ENCODE measurements at regions not wholly inside any gene's neighbourhood (a gene's known extent, or its start where the extent isn't known, plus 50 kb on each side); places are given as distances from the start of the nearest gene placed in this dataset.

GRCh38 chr20:36101192-36101591 lies 53.3 kb upstream of the EPB41L1 start:
- Histone ChIP-seq H3K4me2 (ENCODE audit: low read depth, low read length, poor library complexity, severe bottlenecking) (no peak overlapping the region), H3K9me2 (replicated peaks; ENCODE audit: insufficient read depth, low read length) (no peaks in the 10 kb centered on the region), H4K20me1 (ENCODE audit: insufficient read depth, low read depth, low read length) (no peaks in the 10 kb centered on the region), H3K4me3 (ENCODE audit: low read length) (no peak overlapping the region), H3K9me3 (ENCODE audit: low read length) (no peaks in the 10 kb centered on the region), H3K9ac (ENCODE audit: low read length) (peak overlapping the region; percentile 6; the same call in 1 of the 2 replicates), H3K36me3 (ENCODE audit: insufficient read depth, low read length) (no peaks in the 10 kb centered on the region), H3K79me2 (ENCODE audit: low read length) (no peaks in the 10 kb centered on the region), H3K27me3 (ENCODE audit: low read length) (no peaks in the 10 kb centered on the region), H3K4me1 (ENCODE audit: low read length) (peaks cover 62% of the 10 kb centered on the region), H3K27ac (ENCODE audit: low read length) (peak overlapping the region; percentile 25; the same call in 1 of the 2 replicates), H2AFZ (ENCODE audit: low read length) (no peak overlapping the region)
- no peak for DNase-seq

- Histone ChIP-seq H3K9me2 (replicated peaks; ENCODE audit: insufficient read depth, low read length) (no peaks in the 10 kb centered on the region), H4K20me1 (ENCODE audit: insufficient read depth, low read depth, low read length) (no peaks in the 10 kb centered on the region), H3K36me3 (ENCODE audit: insufficient read depth, low read length) (no peaks in the 10 kb centered on the region), H3K4me1 (ENCODE audit: low read length) (peaks cover 53% of the 10 kb centered on the region), H3K9me3 (ENCODE audit: low read length) (no peaks in the 10 kb centered on the region), H3K79me2 (ENCODE audit: low read length) (no peaks in the 10 kb centered on the region), H3K27me3 (ENCODE audit: low read length) (no peaks in the 10 kb centered on the region), H3K9ac (ENCODE audit: low read length) (no peak overlapping the region), H2AFZ (ENCODE audit: low read length) (no peak overlapping the region), H3K4me3 (ENCODE audit: low read length) (no peak overlapping the region), H3K27ac (ENCODE audit: low read length) (no peak overlapping the region), H3K4me2 (ENCODE audit: low read depth, low read length, poor library complexity, severe bottlenecking) (no peak overlapping the region)
- no peak for DNase-seq
Observed at GRCh38 chr20:36102306-36102705, 52.2 kb upstream of the EPB41L1 start.

- Histone ChIP-seq H3K27ac (ENCODE audit: low read length) (no peak overlapping the region), H2AFZ (ENCODE audit: low read length) (0 out of 2 replicates have a peak overlapping the region, but pooled peaks have one; percentile 1), H3K36me3 (ENCODE audit: insufficient read depth, low read length) (no peaks in the 10 kb centered on the region), H3K4me1 (ENCODE audit: low read length) (peaks cover 46% of the 10 kb centered on the region), H3K9me3 (ENCODE audit: low read length) (no peaks in the 10 kb centered on the region), H3K9me2 (replicated peaks; ENCODE audit: insufficient read depth, low read length) (no peaks in the 10 kb centered on the region), H3K9ac (ENCODE audit: low read length) (no peak overlapping the region), H3K79me2 (ENCODE audit: low read length) (no peaks in the 10 kb centered on the region), H3K27me3 (ENCODE audit: low read length) (no peaks in the 10 kb centered on the region), H3K4me3 (ENCODE audit: low read length) (no peak overlapping the region), H4K20me1 (ENCODE audit: insufficient read depth, low read depth, low read length) (no peaks in the 10 kb centered on the region), H3K4me2 (ENCODE audit: low read depth, low read length, poor library complexity, severe bottlenecking) (no peak overlapping the region)
- DNase-seq, result no peak
Observed at GRCh38 chr20:36102809-36103596, 51.5 kb upstream of the EPB41L1 start.

GRCh38 chr20:36104244-36104643 lies 50.3 kb upstream of the EPB41L1 start:
- Histone ChIP-seq H3K9ac (ENCODE audit: low read length) (no peak overlapping the region), H3K9me3 (ENCODE audit: low read length) (no peaks in the 10 kb centered on the region), H3K27ac (ENCODE audit: low read length) (no peak overlapping the region), H3K4me1 (ENCODE audit: low read length) (peaks cover 34% of the 10 kb centered on the region), H3K4me2 (ENCODE audit: low read depth, low read length, poor library complexity, severe bottlenecking) (no peak overlapping the region), H3K4me3 (ENCODE audit: low read length) (no peak overlapping the region), H3K79me2 (ENCODE audit: low read length) (no peaks in the 10 kb centered on the region), H3K27me3 (ENCODE audit: low read length) (no peaks in the 10 kb centered on the region), H3K9me2 (replicated peaks; ENCODE audit: insufficient read depth, low read length) (no peaks in the 10 kb centered on the region), H4K20me1 (ENCODE audit: insufficient read depth, low read depth, low read length) (no peaks in the 10 kb centered on the region), H2AFZ (ENCODE audit: low read length) (no peak overlapping the region), H3K36me3 (ENCODE audit: insufficient read depth, low read length) (no peaks in the 10 kb centered on the region)
- no peak for DNase-seq

Data from Karpas-422 (cell line).